Activated CD4-positive, alpha-beta T cell treated with anti-CD3 and anti-CD28 coated beads, Interleukin-2, Interleukin-6, amounts not matched to agents 100 ng/mL and 50 ng/mL, durations not matched to agents 16 hours and 8 hours (primary cell): ENCODE measurements at regions not wholly inside any gene's neighbourhood (a gene's known extent, or its start where the extent isn't known, plus 50 kb on each side); places are given as distances from the start of the nearest gene placed in this dataset.

Source experiments
- DNase-seq: peaks from one replicate; pipeline ENCODE4 v3.0.0-alpha.2; 2020

GRCh38 chr4:137664046-137664387 is 131.7 kb upstream of the PCDH18 start:
- DNase-seq = no peak

DNA sequence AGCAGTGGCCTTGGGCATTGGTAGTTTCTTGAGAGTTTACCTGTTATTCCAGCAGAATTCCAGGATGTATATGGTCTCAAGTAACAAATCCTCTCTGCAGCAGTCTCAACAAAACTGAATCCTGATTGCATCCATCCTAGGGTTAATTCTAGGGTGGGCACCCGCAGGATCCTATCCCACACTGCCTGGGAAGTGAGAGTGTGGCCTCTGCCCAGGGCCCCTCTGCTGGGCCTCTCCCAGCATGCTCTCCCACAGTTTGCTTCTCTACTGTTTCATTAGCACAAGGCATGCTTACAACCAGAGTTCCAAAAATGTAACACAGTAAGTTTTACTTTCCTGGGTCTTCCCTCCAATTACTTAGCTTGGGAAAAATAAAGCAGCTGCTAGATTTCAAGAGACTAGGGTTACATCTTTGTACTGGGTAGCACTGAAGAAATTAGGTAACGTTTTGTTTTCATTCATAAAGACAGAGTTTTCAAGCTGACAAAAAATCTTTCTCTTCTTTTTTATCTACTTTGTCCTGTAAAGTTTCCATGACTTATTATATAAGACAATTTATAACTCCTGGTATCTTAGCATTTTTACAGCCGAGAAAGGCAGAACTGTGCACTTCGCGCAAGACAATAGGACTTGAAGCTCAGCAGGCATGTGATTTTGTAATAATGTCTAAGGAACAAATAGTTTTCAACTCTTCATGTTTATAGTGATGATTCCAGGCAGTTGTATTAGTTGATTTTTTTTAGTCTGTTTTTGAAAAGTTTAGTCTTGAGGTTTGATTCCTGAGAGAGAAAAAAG is 131.2 kb upstream of the PCDH18 start:
- DNase-seq = no peak

- DNase-seq = no peak
Measured at GRCh38 chr4:137661693-137662092, 129.4 kb upstream of the PCDH18 start.

- DNase-seq = no peak
Measured at GRCh38 chr4:137660211-137660610, 127.9 kb upstream of the PCDH18 start.

- DNase-seq = no peak
Measured at GRCh38 chr4:137659431-137659830, 127.1 kb upstream of the PCDH18 start.

- DNase-seq = no peak
Measured at GRCh38 chr4:137656661-137657060, 124.4 kb upstream of the PCDH18 start.

GRCh38 chr4:137655302-137655701 is 123.0 kb upstream of the PCDH18 start:
- no peak for DNase-seq

- no peak for DNase-seq
Measured at GRCh38 chr4:137651128-137651527, 118.8 kb upstream of the PCDH18 start.

- no peak for DNase-seq
Measured at GRCh38 chr4:137649711-137650450, 117.6 kb upstream of the PCDH18 start.

- DNase-seq = no peak
Measured at GRCh38 chr4:137648531-137648930, 116.2 kb upstream of the PCDH18 start.

- no peak for DNase-seq
Measured at GRCh38 chr4:137647375-137647774, 115.1 kb upstream of the PCDH18 start.

DNA sequence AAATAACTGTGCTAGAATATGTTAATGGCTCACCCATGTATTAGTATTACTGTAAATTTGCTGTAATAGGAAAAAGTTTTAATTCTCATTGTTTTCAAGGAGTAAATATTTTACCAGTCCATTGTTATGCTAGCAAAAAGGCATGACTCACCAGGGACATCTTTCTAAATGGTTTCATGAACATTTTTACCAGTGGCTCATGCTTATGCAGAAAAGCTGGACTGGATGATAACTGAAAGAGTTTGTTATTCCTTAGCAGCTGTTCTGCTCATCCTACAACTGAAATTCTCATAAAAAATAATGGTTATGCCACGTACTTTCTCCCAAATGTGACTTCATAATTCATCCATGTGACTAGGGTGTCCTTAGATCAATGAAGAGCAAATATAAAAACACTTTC is 111.9 kb upstream of the PCDH18 start:
- no peak for DNase-seq

- no peak for DNase-seq
Measured at GRCh38 chr4:137641544-137641943, 109.2 kb upstream of the PCDH18 start.

- no peak for DNase-seq
Measured at GRCh38 chr4:137640838-137641158, 108.5 kb upstream of the PCDH18 start.

DNA sequence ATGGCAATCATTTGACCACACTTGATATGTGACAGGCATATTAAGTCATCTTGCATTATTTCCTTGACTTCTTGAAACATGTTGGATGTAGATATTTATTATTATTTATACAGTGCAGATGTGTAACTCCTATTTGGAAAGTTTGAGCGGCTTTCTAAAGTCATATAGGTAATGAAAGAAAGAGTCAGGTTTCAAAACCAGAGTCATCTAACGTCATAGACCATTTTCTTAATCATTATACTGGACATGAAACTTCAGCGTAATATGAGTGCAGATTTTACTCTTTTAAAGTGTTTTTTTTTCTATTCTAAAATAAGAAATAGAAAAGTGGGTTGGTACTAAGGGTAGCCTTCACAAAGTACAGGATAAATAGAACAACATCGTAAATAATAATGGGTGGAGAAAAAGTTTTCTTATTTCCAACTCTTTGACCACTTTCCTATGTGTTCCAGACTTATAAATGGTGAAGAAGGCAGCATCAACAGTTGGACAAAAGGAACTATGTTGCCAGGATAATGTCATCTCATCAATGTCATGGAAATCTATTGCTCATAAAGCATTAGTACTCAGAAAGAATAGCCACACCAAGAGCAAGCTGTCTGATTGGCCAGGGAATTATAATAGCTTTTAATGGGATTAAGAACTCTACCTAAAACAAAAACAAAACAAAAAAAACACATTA is 108.0 kb upstream of the PCDH18 start:
- no peak for DNase-seq

DNA sequence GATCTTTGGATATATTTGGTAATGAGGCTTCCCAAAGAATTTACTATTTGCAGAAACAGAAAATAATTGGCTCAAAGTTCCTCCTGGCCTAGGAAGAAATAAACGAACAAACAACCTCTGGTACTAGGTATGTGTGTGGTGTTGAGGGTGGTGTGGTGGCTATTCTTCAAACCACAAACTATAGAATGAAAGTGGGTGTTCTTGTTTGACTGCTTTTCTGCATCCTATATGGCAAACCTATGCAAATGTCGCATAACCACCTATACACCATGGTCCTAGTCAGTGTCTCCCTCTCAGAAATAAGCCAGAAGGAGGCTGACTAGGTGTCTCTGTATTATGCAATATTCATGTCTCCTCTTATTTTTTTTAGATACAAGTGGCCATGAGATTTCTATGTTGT is 106.6 kb upstream of the PCDH18 start:
- DNase-seq = no peak

- no peak for DNase-seq
Measured at GRCh38 chr4:137635601-137636000, 103.3 kb upstream of the PCDH18 start.

DNA sequence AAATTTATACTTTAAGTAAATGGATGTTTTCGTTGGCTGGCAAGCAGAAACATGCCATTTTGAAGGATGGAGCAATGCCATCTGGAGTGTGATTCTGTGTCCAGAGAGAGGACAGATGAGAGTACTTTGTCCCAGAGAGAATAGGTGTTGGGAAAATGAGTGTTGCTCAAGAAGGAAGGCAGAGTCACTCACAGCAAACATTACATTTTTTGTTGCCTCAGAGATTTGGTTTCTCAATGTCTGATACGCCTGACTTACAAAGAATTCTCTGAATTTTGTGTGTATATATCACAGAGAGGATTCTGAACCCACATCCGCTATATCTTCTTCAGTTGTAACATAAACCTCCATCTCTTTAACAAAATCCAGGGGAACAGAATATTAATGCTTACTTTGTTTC is 102.8 kb upstream of the PCDH18 start:
- DNase-seq = no peak

DNA sequence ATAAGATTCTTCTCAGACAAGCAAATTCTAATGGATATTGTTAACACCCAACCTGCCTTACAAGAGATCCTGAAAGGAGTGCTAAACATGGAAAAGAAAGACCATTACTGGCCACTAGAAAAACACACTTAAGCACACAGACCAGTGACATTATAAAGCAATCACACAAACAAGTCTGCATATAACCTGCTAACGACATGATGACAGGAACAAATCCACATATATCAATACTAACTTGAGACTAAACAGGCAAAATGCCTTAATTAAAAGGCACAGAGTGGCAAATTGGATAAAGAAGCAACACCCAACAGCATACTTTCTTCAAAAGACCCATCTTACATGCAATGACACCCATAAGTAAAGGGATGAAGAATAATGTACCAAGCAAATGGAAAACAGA is 100.5 kb upstream of the PCDH18 start:
- no peak for DNase-seq

- no peak for DNase-seq
Measured at GRCh38 chr4:137631605-137632004, 99.3 kb upstream of the PCDH18 start.

GRCh38 chr4:137630252-137630651 is 98.0 kb upstream of the PCDH18 start:
- DNase-seq = no peak

DNA sequence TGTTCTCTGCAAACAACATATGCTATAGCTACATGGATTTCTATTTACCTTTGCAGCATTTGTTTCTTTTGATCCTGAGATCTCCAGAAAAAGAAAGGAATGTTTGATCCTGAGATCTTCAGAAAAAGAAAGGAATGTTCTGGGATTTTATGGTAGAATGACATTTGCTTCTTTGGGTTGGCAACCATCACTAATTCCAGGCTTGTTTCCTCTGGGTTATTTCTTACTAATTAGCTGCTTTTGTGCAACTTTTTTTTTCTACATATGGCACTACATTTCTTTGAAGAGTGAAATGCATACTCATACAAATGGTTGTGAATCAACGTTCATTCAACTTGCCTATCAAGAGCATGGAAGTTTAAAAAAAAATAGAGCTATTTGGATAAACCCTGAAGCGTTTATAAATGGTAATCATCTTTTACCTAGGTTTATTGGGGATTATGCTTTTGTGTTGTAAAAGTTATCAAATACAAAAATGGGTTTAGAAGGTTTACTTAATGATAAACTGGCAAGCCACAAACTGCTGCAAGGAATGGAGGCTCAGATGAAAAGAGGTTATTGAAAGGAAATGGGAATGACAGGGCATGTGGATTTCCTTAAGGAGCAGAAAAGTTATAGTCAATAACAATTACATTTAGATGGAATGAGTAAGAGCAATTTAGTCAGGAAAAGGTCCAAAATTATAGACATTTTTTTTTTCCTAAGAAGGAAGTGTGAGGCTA is 95.6 kb upstream of the PCDH18 start:
- no peak for DNase-seq

GRCh38 chr4:137626942-137627738 is 94.8 kb upstream of the PCDH18 start:
- no peak for DNase-seq
